ENCODE measurements at regions not wholly inside any gene's neighbourhood (a gene's known extent, or its start where the extent isn't known, plus 50 kb on each side); places are given as distances from the start of the nearest gene placed in this dataset.

DNA sequence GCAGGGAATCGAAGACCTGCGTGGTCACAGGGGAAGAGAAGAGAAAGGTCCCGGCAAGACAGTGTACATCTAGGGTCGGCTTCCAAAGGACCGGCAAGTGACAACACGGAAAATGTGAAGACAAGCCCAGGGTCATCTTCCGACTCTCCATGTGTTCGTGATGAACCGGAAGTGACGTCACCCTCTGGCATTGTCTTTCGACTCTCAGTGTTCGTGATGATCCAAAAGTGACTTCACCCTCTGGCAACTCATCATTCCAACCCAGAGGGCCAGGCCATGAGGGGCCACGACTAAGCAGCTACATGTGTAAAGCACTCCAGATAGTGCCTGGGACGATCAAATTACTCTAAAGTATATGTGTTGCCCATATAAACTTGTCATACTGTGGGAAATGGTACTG, 290.8 kb downstream of the THBS2 start:
- H3K36me3 Mint-ChIP-seq (ENCODE audit: unreplicated experiment), result no peaks in the 10 kb centered on the region
- TF ChIP-seq, protein P1, sequence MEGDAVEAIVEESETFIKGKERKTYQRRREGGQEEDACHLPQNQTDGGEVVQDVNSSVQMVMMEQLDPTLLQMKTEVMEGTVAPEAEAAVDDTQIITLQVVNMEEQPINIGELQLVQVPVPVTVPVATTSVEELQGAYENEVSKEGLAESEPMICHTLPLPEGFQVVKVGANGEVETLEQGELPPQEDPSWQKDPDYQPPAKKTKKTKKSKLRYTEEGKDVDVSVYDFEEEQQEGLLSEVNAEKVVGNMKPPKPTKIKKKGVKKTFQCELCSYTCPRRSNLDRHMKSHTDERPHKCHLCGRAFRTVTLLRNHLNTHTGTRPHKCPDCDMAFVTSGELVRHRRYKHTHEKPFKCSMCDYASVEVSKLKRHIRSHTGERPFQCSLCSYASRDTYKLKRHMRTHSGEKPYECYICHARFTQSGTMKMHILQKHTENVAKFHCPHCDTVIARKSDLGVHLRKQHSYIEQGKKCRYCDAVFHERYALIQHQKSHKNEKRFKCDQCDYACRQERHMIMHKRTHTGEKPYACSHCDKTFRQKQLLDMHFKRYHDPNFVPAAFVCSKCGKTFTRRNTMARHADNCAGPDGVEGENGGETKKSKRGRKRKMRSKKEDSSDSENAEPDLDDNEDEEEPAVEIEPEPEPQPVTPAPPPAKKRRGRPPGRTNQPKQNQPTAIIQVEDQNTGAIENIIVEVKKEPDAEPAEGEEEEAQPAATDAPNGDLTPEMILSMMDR (IDR thresholded peaks at IDR 0.05; ENCODE audit: partially characterized antibody, unreplicated experiment), result no peak
- no peak overlapping the region for H3K27ac Mint-ChIP-seq (ENCODE audit: unreplicated experiment)
- H3K4me1 Mint-ChIP-seq (ENCODE audit: low read depth, unreplicated experiment), result no peaks in the 10 kb centered on the region
- no peak for DNase-seq
- no peak overlapping the region for H3K4me3 Mint-ChIP-seq (ENCODE audit: unreplicated experiment)
- H3K27me3 Mint-ChIP-seq (ENCODE audit: unreplicated experiment), result peaks cover 1% of the 10 kb centered on the region
- no peaks in the 10 kb centered on the region for H3K9me3 Mint-ChIP-seq (ENCODE audit: unreplicated experiment)

DNA sequence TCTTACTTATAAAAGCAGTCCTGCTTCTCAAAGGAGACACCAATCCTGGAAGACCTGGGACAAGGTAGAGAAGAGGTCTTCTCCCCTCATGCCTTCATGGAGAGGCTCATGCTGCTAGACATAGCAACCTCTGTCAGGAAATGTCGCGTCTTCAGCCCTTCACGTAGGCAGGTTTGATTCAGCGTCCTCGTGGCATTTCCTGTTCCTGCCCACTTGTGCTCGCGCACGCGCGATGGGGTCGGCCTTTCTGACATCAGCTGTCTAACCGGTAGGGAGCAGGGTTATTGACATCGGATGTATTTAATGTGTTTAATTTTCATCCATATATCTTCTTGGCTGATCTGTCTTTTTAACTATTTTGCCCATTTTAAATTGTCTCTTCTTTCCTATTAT, 292.4 kb downstream of the THBS2 start:
- H3K4me1 Mint-ChIP-seq (ENCODE audit: low read depth, unreplicated experiment), result no peaks in the 10 kb centered on the region
- H3K4me3 Mint-ChIP-seq (ENCODE audit: unreplicated experiment), result no peak overlapping the region
- TF ChIP-seq, protein P1 (IDR thresholded peaks at IDR 0.05; ENCODE audit: partially characterized antibody, unreplicated experiment), result no peak
- H3K27ac Mint-ChIP-seq (ENCODE audit: unreplicated experiment), result no peak overlapping the region
- H3K36me3 Mint-ChIP-seq (ENCODE audit: unreplicated experiment), result no peaks in the 10 kb centered on the region
- no peaks in the 10 kb centered on the region for H3K27me3 Mint-ChIP-seq (ENCODE audit: unreplicated experiment)
- no peak for DNase-seq
- no peaks in the 10 kb centered on the region for H3K9me3 Mint-ChIP-seq (ENCODE audit: unreplicated experiment)

DNA sequence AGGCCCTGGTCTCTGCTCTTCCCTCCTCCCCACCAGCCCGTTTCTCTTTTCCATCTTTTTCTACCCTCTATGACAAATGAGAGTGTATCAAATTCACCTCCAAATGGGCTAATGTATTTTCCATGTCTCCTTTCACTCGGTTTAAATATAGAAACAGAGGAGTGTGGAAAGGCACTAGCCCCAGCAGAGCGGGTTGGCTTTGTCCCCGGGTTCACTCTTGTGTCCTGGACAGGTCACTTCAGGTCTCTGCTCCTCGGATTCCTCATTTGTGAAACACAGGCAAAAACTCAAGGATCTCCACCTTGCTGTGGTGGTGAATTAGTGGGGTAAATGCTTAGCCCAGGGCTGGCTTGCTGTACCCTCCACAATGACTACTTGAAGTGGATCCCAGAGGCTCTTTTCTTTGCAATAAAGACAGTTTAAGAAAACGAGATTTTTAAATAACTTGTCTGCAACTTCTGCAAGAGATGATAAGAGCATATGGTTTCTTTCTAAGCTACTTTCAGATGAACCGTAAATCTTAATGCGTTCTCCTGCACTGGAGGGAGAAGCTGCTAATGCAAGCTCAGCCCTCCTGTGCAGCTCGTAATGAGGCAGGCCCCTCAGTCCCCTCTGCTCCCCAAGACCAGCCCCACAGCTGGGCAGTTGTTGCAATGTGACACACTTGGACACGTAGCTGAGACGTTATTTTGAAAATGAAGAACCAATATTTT, 292.9 kb downstream of the THBS2 start:
- Mint-ChIP-seq H3K4me1 (ENCODE audit: low read depth, unreplicated experiment) (no peaks in the 10 kb centered on the region), H3K4me3 (ENCODE audit: unreplicated experiment) (no peak overlapping the region), H3K36me3 (ENCODE audit: unreplicated experiment) (no peaks in the 10 kb centered on the region), H3K27me3 (ENCODE audit: unreplicated experiment) (no peaks in the 10 kb centered on the region), H3K9me3 (ENCODE audit: unreplicated experiment) (no peaks in the 10 kb centered on the region), H3K27ac (ENCODE audit: unreplicated experiment) (no peak overlapping the region)
- TF ChIP-seq, protein P1 (IDR thresholded peaks at IDR 0.05; ENCODE audit: partially characterized antibody, unreplicated experiment), result no peak
- no peak for DNase-seq

DNA sequence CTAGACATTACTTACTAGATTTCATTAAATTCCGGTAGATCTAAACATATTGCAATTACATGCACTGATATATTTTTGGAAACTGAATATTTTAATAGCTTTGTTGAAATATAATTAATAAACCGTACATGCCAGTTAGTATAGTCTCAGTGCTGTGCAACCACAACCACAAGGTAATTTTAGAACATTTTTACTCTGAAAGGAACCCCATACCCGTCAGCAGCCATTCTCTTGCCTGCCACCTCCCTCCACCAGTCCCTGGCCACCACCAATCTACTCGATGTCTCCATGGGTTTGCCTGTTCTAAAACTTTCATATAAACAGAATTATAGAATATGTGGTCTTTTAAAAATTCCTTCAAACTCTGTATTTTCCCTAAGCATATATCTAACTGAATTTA, 293.9 kb downstream of the THBS2 start:
- DNase-seq, result no peak
- H3K27me3 Mint-ChIP-seq (ENCODE audit: unreplicated experiment), result no peaks in the 10 kb centered on the region
- H3K27ac Mint-ChIP-seq (ENCODE audit: unreplicated experiment), result no peak overlapping the region
- H3K4me1 Mint-ChIP-seq (ENCODE audit: low read depth, unreplicated experiment), result no peaks in the 10 kb centered on the region
- H3K9me3 Mint-ChIP-seq (ENCODE audit: unreplicated experiment), result no peaks in the 10 kb centered on the region
- no peak overlapping the region for H3K4me3 Mint-ChIP-seq (ENCODE audit: unreplicated experiment)
- TF ChIP-seq, protein P1 (IDR thresholded peaks at IDR 0.05; ENCODE audit: partially characterized antibody, unreplicated experiment), result no peak
- no peaks in the 10 kb centered on the region for H3K36me3 Mint-ChIP-seq (ENCODE audit: unreplicated experiment)

DNA sequence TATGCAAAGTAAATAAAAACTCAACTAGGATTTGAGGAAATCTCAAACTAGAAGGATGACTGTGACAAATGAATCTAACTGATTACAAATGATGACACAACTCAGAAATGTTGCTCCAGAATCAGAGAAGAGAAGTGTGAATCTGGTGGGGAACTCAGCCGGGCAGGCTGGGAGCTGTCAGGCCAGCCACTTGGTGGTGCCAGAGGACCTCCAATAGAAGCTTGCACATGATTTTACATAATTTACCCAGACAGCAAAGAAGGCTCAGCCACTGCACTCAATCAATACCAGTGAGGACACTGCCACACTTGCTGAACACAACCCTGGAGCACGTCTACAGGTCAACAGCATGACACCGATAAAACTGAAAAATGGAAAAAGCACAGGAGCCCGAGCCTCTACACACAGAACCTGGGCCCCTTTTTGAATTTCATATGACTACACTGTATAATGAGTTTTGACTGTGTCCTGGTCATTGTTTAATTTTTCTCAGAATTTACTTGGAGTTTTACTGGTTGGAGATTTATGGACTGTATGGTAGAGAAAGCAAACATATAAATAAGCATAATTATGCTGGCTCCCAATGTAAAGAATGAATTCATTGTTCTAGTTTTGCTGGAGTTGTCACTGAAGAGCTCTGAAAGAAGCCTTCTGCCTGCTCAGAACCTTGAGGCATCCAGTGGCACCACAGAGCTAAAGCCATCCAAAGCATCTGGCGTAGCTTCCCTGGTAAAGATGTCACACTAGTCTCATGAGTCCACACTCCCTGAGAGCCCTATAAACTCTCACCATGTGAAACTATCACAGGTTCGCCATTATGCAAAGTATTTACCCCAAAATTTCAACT, 296.5 kb downstream of the THBS2 start:
- peaks cover 7% of the 10 kb centered on the region for H3K4me1 Mint-ChIP-seq (ENCODE audit: low read depth, unreplicated experiment)
- no peak overlapping the region for H3K4me3 Mint-ChIP-seq (ENCODE audit: unreplicated experiment)
- DNase-seq, result peak; percentile 82
- H3K27ac Mint-ChIP-seq (ENCODE audit: unreplicated experiment), result no peak overlapping the region
- TF ChIP-seq, protein P1 (IDR thresholded peaks at IDR 0.05; ENCODE audit: partially characterized antibody, unreplicated experiment), result peak; percentile 61
- no peaks in the 10 kb centered on the region for H3K9me3 Mint-ChIP-seq (ENCODE audit: unreplicated experiment)
- no peaks in the 10 kb centered on the region for H3K36me3 Mint-ChIP-seq (ENCODE audit: unreplicated experiment)
- no peaks in the 10 kb centered on the region for H3K27me3 Mint-ChIP-seq (ENCODE audit: unreplicated experiment)
